Activated CD8-positive, alpha-beta T cell treated with anti-CD3 and anti-CD28 coated beads, Interleukin-2, amount 10 ng/mL, durations not matched to agents 7 days and 5 days (primary cell): ENCODE measurements at regions not wholly inside any gene's neighbourhood (a gene's known extent, or its start where the extent isn't known, plus 50 kb on each side); places are given as distances from the start of the nearest gene placed in this dataset.

Experiments
- ATAC-seq: fragments of 150-1000 bp; cut with Tn5 transposase; one replicate; pipeline ENCODE4 v1.10.0; 2021; ENCODE audit warnings: moderate library complexity
- CTCF ChIA-PET: fragments of 350-600 bp; sonication (Branson Sonifier 250); formaldehyde crosslinking; loops from one replicate; lab custom pipeline; 2021; ENCODE audit warnings: antibody characterized with exemption; lab: Charles Lee
- POLR2A ChIA-PET: fragments of 350-600 bp; sonication (Branson Sonifier 250); formaldehyde crosslinking; loops from one replicate; lab custom pipeline; 2021; ENCODE audit warnings: antibody characterized with exemption; lab: Charles Lee
- DNase-seq: peaks from one replicate; pipeline ENCODE4 v3.0.0-alpha.2; 2020
- H3K27ac Mint-ChIP-seq: one replicate; pipeline ENCODE4 v1.8.0; 2021; ENCODE audit warnings: mild to moderate bottlenecking, mixed read lengths
- H3K27me3 Mint-ChIP-seq: one replicate; pipeline ENCODE4 v1.8.0; 2021; ENCODE audit warnings: low read depth, mixed read lengths
- H3K36me3 Mint-ChIP-seq: one replicate; pipeline ENCODE4 v1.8.0; 2021; ENCODE audit warnings: low read depth, mixed read lengths
- H3K4me1 Mint-ChIP-seq: one replicate; pipeline ENCODE4 v1.8.0; 2021; ENCODE audit warnings: low read depth, mixed read lengths
- H3K4me3 Mint-ChIP-seq: one replicate; pipeline ENCODE4 v1.8.0; 2021; ENCODE audit warnings: mild to moderate bottlenecking, mixed read lengths
- H3K9me3 Mint-ChIP-seq: one replicate; pipeline ENCODE4 v1.8.0; 2022; ENCODE audit warnings: mixed read lengths; ENCODE audit not compliant: insufficient read depth

GRCh38 chr3:76661527-76662250, 378.2 kb upstream of the ROBO2 start:
- H3K9me3 Mint-ChIP-seq: peaks cover 3% of the 10 kb centered on the region

GRCh38 chr3:76664816-76665215, 375.1 kb upstream of the ROBO2 start:
- ChIA-PET CTCF (no interaction called here), POLR2A (no interaction called here)
- H3K36me3 Mint-ChIP-seq: no peaks in the 10 kb centered on the region

More at GRCh38 chr3:76661527-76662250, 378.2 kb upstream of the ROBO2 start:
- H3K27ac Mint-ChIP-seq: no peak overlapping the region
- no peaks in the 10 kb centered on the region for H3K27me3 Mint-ChIP-seq
- no peaks in the 10 kb centered on the region for H3K4me1 Mint-ChIP-seq
- ATAC-seq (no peak), DNase-seq (no peak)
- H3K36me3 Mint-ChIP-seq: no peaks in the 10 kb centered on the region
- ChIA-PET CTCF (no interaction called here), POLR2A (no interaction called here)
- H3K4me3 Mint-ChIP-seq: no peak overlapping the region

GRCh38 chr3:76668653-76669052, 371.2 kb upstream of the ROBO2 start:
- H3K27ac Mint-ChIP-seq: no peak overlapping the region
- ATAC-seq: no peak
- ChIA-PET CTCF (no interaction called here), POLR2A (interaction anchor here (0.6 kb wide), 1 partner anchor 9 kb away, joined by 6 read pairs; no protein-coding TSS in a partner anchor)
- H3K4me1 Mint-ChIP-seq: no peaks in the 10 kb centered on the region
- no peaks in the 10 kb centered on the region for H3K27me3 Mint-ChIP-seq
- DNase-seq: no peak
- H3K9me3 Mint-ChIP-seq: peaks cover 6% of the 10 kb centered on the region
- no peaks in the 10 kb centered on the region for H3K36me3 Mint-ChIP-seq
- no peak overlapping the region for H3K4me3 Mint-ChIP-seq

More at GRCh38 chr3:76664816-76665215, 375.1 kb upstream of the ROBO2 start:
- H3K27me3 Mint-ChIP-seq: no peaks in the 10 kb centered on the region
- H3K9me3 Mint-ChIP-seq: peaks cover 3% of the 10 kb centered on the region
- ATAC-seq: no peak
- no peak overlapping the region for H3K27ac Mint-ChIP-seq
- no peak for DNase-seq
- H3K4me1 Mint-ChIP-seq: no peaks in the 10 kb centered on the region
- H3K4me3 Mint-ChIP-seq: no peak overlapping the region

GRCh38 chr3:76669322-76669721, 370.6 kb upstream of the ROBO2 start:
- DNase-seq (no peak), ATAC-seq (no peak)
- Mint-ChIP-seq H3K9me3 (peaks cover 6% of the 10 kb centered on the region), H3K4me1 (no peaks in the 10 kb centered on the region), H3K4me3 (no peak overlapping the region), H3K27ac (no peak overlapping the region), H3K27me3 (no peaks in the 10 kb centered on the region), H3K36me3 (no peaks in the 10 kb centered on the region)
- CTCF ChIA-PET: no interaction called here
- POLR2A ChIA-PET: no interaction called here

GRCh38 chr3:76673171-76673570, 366.7 kb upstream of the ROBO2 start:
- Mint-ChIP-seq H3K9me3 (peaks cover 6% of the 10 kb centered on the region), H3K36me3 (no peaks in the 10 kb centered on the region), H3K4me3 (no peak overlapping the region), H3K4me1 (no peaks in the 10 kb centered on the region), H3K27ac (no peak overlapping the region), H3K27me3 (no peaks in the 10 kb centered on the region)
- CTCF ChIA-PET: no interaction called here
- ATAC-seq (no peak), DNase-seq (no peak)
- POLR2A ChIA-PET: no interaction called here

- no peak for ATAC-seq
- no peak for DNase-seq
- Mint-ChIP-seq H3K4me3 (no peak overlapping the region), H3K27ac (no peak overlapping the region), H3K4me1 (no peaks in the 10 kb centered on the region), H3K9me3 (peaks cover 9% of the 10 kb centered on the region), H3K36me3 (no peaks in the 10 kb centered on the region), H3K27me3 (no peaks in the 10 kb centered on the region)
- ChIA-PET CTCF (no interaction called here), POLR2A (no interaction called here)
Observed at GRCh38 chr3:76679541-76679940, 360.4 kb upstream of the ROBO2 start.

GRCh38 chr3:76683256-76683655, 356.6 kb upstream of the ROBO2 start:
- CTCF ChIA-PET: no interaction called here
- POLR2A ChIA-PET: no interaction called here
- no peaks in the 10 kb centered on the region for H3K4me1 Mint-ChIP-seq

GRCh38 chr3:76684946-76685345, 355.0 kb upstream of the ROBO2 start:
- POLR2A ChIA-PET: no interaction called here
- CTCF ChIA-PET: no interaction called here
- no peak for ATAC-seq
- no peaks in the 10 kb centered on the region for H3K27me3 Mint-ChIP-seq
- no peak for DNase-seq
- no peaks in the 10 kb centered on the region for H3K36me3 Mint-ChIP-seq
- H3K4me3 Mint-ChIP-seq: no peak overlapping the region
- H3K27ac Mint-ChIP-seq: no peak overlapping the region
- peaks cover 10% of the 10 kb centered on the region for H3K9me3 Mint-ChIP-seq
- no peaks in the 10 kb centered on the region for H3K4me1 Mint-ChIP-seq

More at GRCh38 chr3:76683256-76683655, 356.6 kb upstream of the ROBO2 start:
- no peak for DNase-seq
- H3K9me3 Mint-ChIP-seq: peaks cover 9% of the 10 kb centered on the region
- H3K27ac Mint-ChIP-seq: no peak overlapping the region
- no peak overlapping the region for H3K4me3 Mint-ChIP-seq
- no peaks in the 10 kb centered on the region for H3K27me3 Mint-ChIP-seq
- no peaks in the 10 kb centered on the region for H3K36me3 Mint-ChIP-seq
- ATAC-seq: no peak

GRCh38 chr3:76685858-76686257, 354.0 kb upstream of the ROBO2 start:
- H3K27ac Mint-ChIP-seq: no peak overlapping the region
- ChIA-PET CTCF (no interaction called here), POLR2A (no interaction called here)
- no peak for DNase-seq
- no peaks in the 10 kb centered on the region for H3K36me3 Mint-ChIP-seq
- no peaks in the 10 kb centered on the region for H3K27me3 Mint-ChIP-seq
- ATAC-seq: no peak
- peaks cover 16% of the 10 kb centered on the region for H3K9me3 Mint-ChIP-seq
- no peaks in the 10 kb centered on the region for H3K4me1 Mint-ChIP-seq
- no peak overlapping the region for H3K4me3 Mint-ChIP-seq

- H3K4me1 Mint-ChIP-seq: no peaks in the 10 kb centered on the region
- POLR2A ChIA-PET: no interaction called here
- H3K27ac Mint-ChIP-seq: no peak overlapping the region
- no peak overlapping the region for H3K4me3 Mint-ChIP-seq
- DNase-seq (no peak), ATAC-seq (no peak)
- CTCF ChIA-PET: no interaction called here
- no peaks in the 10 kb centered on the region for H3K36me3 Mint-ChIP-seq
- peaks cover 11% of the 10 kb centered on the region for H3K9me3 Mint-ChIP-seq
- H3K27me3 Mint-ChIP-seq: no peaks in the 10 kb centered on the region
Observed at GRCh38 chr3:76687019-76687418, 352.9 kb upstream of the ROBO2 start.

- no peaks in the 10 kb centered on the region for H3K27me3 Mint-ChIP-seq
- ATAC-seq (no peak), DNase-seq (no peak)
- CTCF ChIA-PET: no interaction called here
- no peaks in the 10 kb centered on the region for H3K36me3 Mint-ChIP-seq
- no peak overlapping the region for H3K27ac Mint-ChIP-seq
- no peak overlapping the region for H3K4me3 Mint-ChIP-seq
- no peaks in the 10 kb centered on the region for H3K4me1 Mint-ChIP-seq
- POLR2A ChIA-PET: no interaction called here
- peaks cover 11% of the 10 kb centered on the region for H3K9me3 Mint-ChIP-seq
Observed at GRCh38 chr3:76694063-76694462, 345.8 kb upstream of the ROBO2 start.

GRCh38 chr3:76698136-76698706, 341.7 kb upstream of the ROBO2 start:
- CTCF ChIA-PET: no interaction called here
- no peaks in the 10 kb centered on the region for H3K36me3 Mint-ChIP-seq

More at GRCh38 chr3:76698136-76698706, 341.7 kb upstream of the ROBO2 start:
- H3K4me3 Mint-ChIP-seq: no peak overlapping the region
- ATAC-seq: no peak
- POLR2A ChIA-PET: no interaction called here
- no peaks in the 10 kb centered on the region for H3K27me3 Mint-ChIP-seq
- no peak for DNase-seq
- no peaks in the 10 kb centered on the region for H3K4me1 Mint-ChIP-seq
- H3K9me3 Mint-ChIP-seq: peaks cover 3% of the 10 kb centered on the region
- H3K27ac Mint-ChIP-seq: no peak overlapping the region
